ENCODE measurements at regions not wholly inside any gene's neighbourhood (a gene's known extent, or its start where the extent isn't known, plus 50 kb on each side); places are given as distances from the start of the nearest gene placed in this dataset.
A peak's percentile ranks its signal among the peaks of the same experiment; 100 is the strongest.
"Not testable (repeated sequence)": the region's sequence is repeated elsewhere in the genome, so short reads cannot be mapped to it uniquely, and the experiment has no call there.

GRCh38 chr2:138931284-138932256 lies 151.4 kb upstream of the NXPH2 start:
- no peak for DNase-seq (ENCODE audit: low spot score)

- no peak for DNase-seq (ENCODE audit: low spot score)
Measured at GRCh38 chr2:138930571-138930970, 150.4 kb upstream of the NXPH2 start.

GRCh38 chr2:138928374-138929021 lies 148.3 kb upstream of the NXPH2 start:
- no peak for DNase-seq (ENCODE audit: low spot score)

- peak; percentile 18 for DNase-seq (ENCODE audit: low spot score)
Measured at GRCh38 chr2:138922973-138923563, 142.9 kb upstream of the NXPH2 start.

GRCh38 chr2:138919120-138919747 lies 139.0 kb upstream of the NXPH2 start:
- DNase-seq (ENCODE audit: low spot score), result no peak

GRCh38 chr2:138910427-138910826 lies 130.2 kb upstream of the NXPH2 start:
- no peak for DNase-seq (ENCODE audit: low spot score)

GRCh38 chr2:138906549-138906948 lies 126.4 kb upstream of the NXPH2 start:
- DNase-seq (ENCODE audit: low spot score), result no peak

GRCh38 chr2:138902239-138902871 lies 122.2 kb upstream of the NXPH2 start:
- DNase-seq (ENCODE audit: low spot score), result no peak

- no peak for DNase-seq (ENCODE audit: low spot score)
Measured at GRCh38 chr2:138901530-138901929, 121.3 kb upstream of the NXPH2 start.

GRCh38 chr2:138898855-138899254 lies 118.7 kb upstream of the NXPH2 start:
- DNase-seq (ENCODE audit: low spot score), result no peak

GRCh38 chr2:138897274-138897673 lies 117.1 kb upstream of the NXPH2 start:
- DNase-seq (ENCODE audit: low spot score), result no peak

GRCh38 chr2:138893746-138894145 lies 113.6 kb upstream of the NXPH2 start:
- no peak for DNase-seq (ENCODE audit: low spot score)

GRCh38 chr2:138881126-138881525 lies 100.9 kb upstream of the NXPH2 start:
- DNase-seq (ENCODE audit: low spot score), result no peak

- DNase-seq (ENCODE audit: low spot score), result no peak
Measured at GRCh38 chr2:138879931-138880330, 99.7 kb upstream of the NXPH2 start.

GRCh38 chr2:138877421-138877820 lies 97.2 kb upstream of the NXPH2 start:
- DNase-seq (ENCODE audit: low spot score), result no peak

- no peak for DNase-seq (ENCODE audit: low spot score)
Measured at GRCh38 chr2:138874251-138874650, 94.1 kb upstream of the NXPH2 start.

- not testable (repeated sequence) for DNase-seq (ENCODE audit: low spot score)
Measured at GRCh38 chr2:138872116-138872515, 91.9 kb upstream of the NXPH2 start.

- DNase-seq (ENCODE audit: low spot score), result no peak
Measured at GRCh38 chr2:138871312-138871711, 91.1 kb upstream of the NXPH2 start.

- no peak for DNase-seq (ENCODE audit: low spot score)
Measured at GRCh38 chr2:138867341-138867740, 87.2 kb upstream of the NXPH2 start.

- DNase-seq (ENCODE audit: low spot score), result no peak
Measured at GRCh38 chr2:138866797-138867196, 86.6 kb upstream of the NXPH2 start.

GRCh38 chr2:138853761-138854160 lies 73.6 kb upstream of the NXPH2 start:
- no peak for DNase-seq (ENCODE audit: low spot score)

- no peak for DNase-seq (ENCODE audit: low spot score)
Measured at GRCh38 chr2:138853296-138853695, 73.1 kb upstream of the NXPH2 start.
